ENCODE measurements at regions not wholly inside any gene's neighbourhood (a gene's known extent, or its start where the extent isn't known, plus 50 kb on each side); places are given as distances from the start of the nearest gene placed in this dataset.

- TF ChIP-seq, protein P1, sequence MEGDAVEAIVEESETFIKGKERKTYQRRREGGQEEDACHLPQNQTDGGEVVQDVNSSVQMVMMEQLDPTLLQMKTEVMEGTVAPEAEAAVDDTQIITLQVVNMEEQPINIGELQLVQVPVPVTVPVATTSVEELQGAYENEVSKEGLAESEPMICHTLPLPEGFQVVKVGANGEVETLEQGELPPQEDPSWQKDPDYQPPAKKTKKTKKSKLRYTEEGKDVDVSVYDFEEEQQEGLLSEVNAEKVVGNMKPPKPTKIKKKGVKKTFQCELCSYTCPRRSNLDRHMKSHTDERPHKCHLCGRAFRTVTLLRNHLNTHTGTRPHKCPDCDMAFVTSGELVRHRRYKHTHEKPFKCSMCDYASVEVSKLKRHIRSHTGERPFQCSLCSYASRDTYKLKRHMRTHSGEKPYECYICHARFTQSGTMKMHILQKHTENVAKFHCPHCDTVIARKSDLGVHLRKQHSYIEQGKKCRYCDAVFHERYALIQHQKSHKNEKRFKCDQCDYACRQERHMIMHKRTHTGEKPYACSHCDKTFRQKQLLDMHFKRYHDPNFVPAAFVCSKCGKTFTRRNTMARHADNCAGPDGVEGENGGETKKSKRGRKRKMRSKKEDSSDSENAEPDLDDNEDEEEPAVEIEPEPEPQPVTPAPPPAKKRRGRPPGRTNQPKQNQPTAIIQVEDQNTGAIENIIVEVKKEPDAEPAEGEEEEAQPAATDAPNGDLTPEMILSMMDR (IDR thresholded peaks at IDR 0.05), result no peak
- Mint-ChIP-seq H3K9me3 (no peaks in the 10 kb centered on the region), H3K4me3 (no peak overlapping the region), H3K27me3 (ENCODE audit: insufficient read depth) (peaks cover 5% of the 10 kb centered on the region), H3K36me3 (ENCODE audit: low read depth) (no peaks in the 10 kb centered on the region), H3K4me1 (ENCODE audit: low read depth) (peaks cover 13% of the 10 kb centered on the region; the same call in 1 of the 2 replicates), H3K27ac (no peak overlapping the region)
- no peak for DNase-seq
Observed at GRCh38 chr2:53583583-53583982, 184.0 kb upstream of the CHAC2 start.

- peaks cover 5% of the 10 kb centered on the region for H3K27me3 Mint-ChIP-seq (ENCODE audit: insufficient read depth)
- H3K27ac Mint-ChIP-seq, result no peak overlapping the region
- no peak overlapping the region for H3K4me3 Mint-ChIP-seq
- H3K4me1 Mint-ChIP-seq (ENCODE audit: low read depth), result peaks cover 13% of the 10 kb centered on the region; the same call in 1 of the 2 replicates
- H3K9me3 Mint-ChIP-seq, result no peaks in the 10 kb centered on the region
- no peak for DNase-seq
- no peaks in the 10 kb centered on the region for H3K36me3 Mint-ChIP-seq (ENCODE audit: low read depth)
- TF ChIP-seq, protein P1 (IDR thresholded peaks at IDR 0.05), result no peak
Observed at GRCh38 chr2:53582556-53582955, 185.0 kb upstream of the CHAC2 start.

DNA sequence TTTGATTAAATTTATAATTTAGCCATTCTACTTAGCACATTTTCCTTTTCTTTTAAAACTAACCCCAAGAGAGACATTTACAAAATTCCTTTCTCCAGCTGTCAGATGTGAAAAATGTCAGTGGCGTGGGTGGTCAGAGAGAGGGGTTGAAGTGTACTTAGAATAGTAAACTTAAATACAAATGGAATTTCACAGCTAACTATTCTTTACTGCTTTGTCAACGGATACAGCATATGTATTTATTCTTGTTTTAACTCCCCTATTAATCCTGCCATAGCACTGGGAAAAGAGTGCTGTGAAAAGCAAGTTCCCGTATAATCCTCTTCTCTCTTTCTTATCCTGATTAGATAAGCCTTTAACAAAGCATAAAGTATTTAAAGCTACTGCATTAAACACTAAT is 191.4 kb upstream of the CHAC2 start:
- Mint-ChIP-seq H3K27ac (peak overlapping the region; percentile 2; the same call in 1 of the 2 replicates), H3K4me3 (peak overlapping the region; percentile 76; the same call in 1 of the 2 replicates), H3K4me1 (ENCODE audit: low read depth) (peaks cover 22% of the 10 kb centered on the region), H3K36me3 (ENCODE audit: low read depth) (no peaks in the 10 kb centered on the region), H3K9me3 (no peaks in the 10 kb centered on the region), H3K27me3 (ENCODE audit: insufficient read depth) (peaks cover 7% of the 10 kb centered on the region)
- no peak for DNase-seq
- TF ChIP-seq, protein P1 (IDR thresholded peaks at IDR 0.05), result no peak

- TF ChIP-seq, protein P1 (IDR thresholded peaks at IDR 0.05), result no peak
- H3K4me1 Mint-ChIP-seq (ENCODE audit: low read depth), result peaks cover 22% of the 10 kb centered on the region
- no peak for DNase-seq
Observed at GRCh38 chr2:53575721-53576124, 191.9 kb upstream of the CHAC2 start.

DNA sequence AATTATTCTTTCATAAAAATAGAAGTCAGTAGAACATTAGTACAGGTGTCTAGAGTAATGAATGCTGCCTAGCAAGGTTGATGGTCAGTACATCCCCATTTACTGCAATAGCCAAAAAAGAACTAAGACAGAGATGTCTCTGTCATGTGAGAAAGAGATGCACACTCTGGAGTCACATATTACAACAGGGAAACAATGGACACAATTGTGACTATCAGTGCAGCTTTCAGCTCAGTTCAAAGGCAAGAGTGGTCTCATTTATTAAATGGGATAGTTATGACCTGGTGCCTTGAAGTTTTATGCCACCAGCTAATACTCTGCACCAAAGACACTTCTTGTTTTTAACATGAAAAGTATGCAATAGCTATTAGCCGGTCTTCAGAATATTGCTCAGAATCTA is 194.9 kb upstream of the CHAC2 start:
- H3K4me3 Mint-ChIP-seq, result no peak overlapping the region
- H3K4me1 Mint-ChIP-seq (ENCODE audit: low read depth), result peaks cover 38% of the 10 kb centered on the region
- H3K27ac Mint-ChIP-seq, result no peak overlapping the region
- TF ChIP-seq, protein P1 (IDR thresholded peaks at IDR 0.05), result no peak
- no peaks in the 10 kb centered on the region for H3K36me3 Mint-ChIP-seq (ENCODE audit: low read depth)
- no peaks in the 10 kb centered on the region for H3K9me3 Mint-ChIP-seq
- no peak for DNase-seq
- peaks cover 8% of the 10 kb centered on the region; the same call in 1 of the 2 replicates for H3K27me3 Mint-ChIP-seq (ENCODE audit: insufficient read depth)

More at GRCh38 chr2:53575721-53576124, 191.9 kb upstream of the CHAC2 start:
- Mint-ChIP-seq H3K9me3 (no peaks in the 10 kb centered on the region), H3K4me3 (peak overlapping the region; percentile 76; the same call in 1 of the 2 replicates), H3K36me3 (ENCODE audit: low read depth) (no peaks in the 10 kb centered on the region), H3K27ac (peak overlapping the region; percentile 2; the same call in 1 of the 2 replicates), H3K27me3 (ENCODE audit: insufficient read depth) (peaks cover 7% of the 10 kb centered on the region)

Measured in HFFc6 (cell line).